22Rv1 (cell line): ENCODE measurements at regions not wholly inside any gene's neighbourhood (a gene's known extent, or its start where the extent isn't known, plus 50 kb on each side); places are given as distances from the start of the nearest gene placed in this dataset.

ENCODE experiments used
- H3K27ac ChIP-seq: fragments of 450-650 bp; 2 replicates; pipeline ENCODE4 v1.5.1; 2017
- ZFX ChIP-seq: fragments of 450-650 bp; IDR thresholded peaks from 2 replicates; pipeline ENCODE4 v1.6.1; 2017; ENCODE audit warnings: antibody characterized with exemption, borderline replicate concordance
- TF ChIP-seq, protein P1 (sequence below): fragments of 450-650 bp; IDR thresholded peaks from 2 replicates; pipeline ENCODE4 v1.5.1; 2017; ENCODE audit warnings: mild to moderate bottlenecking

DNA sequence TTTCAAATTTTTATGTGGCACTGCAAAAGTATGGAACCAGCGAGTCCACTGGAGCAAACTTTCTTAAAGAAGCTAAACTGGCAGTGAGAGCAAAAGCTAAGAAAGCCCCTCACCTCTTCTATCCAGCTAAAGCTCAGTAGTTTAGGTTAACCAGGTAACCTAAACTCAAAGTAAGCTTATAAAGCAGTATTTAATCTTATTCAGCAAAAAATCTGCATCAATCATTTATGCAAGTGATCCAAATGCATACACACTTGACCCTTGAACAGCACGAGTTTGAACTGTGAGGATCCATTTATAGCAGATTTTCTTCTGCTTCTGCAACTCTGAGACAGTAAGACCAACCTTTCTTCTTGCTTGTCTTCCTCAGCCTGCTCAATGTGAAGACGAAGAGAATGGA lies 363.8 kb upstream of the CDH18 start:
- H3K27ac ChIP-seq: no peak overlapping the region
- TF ChIP-seq, protein P1, sequence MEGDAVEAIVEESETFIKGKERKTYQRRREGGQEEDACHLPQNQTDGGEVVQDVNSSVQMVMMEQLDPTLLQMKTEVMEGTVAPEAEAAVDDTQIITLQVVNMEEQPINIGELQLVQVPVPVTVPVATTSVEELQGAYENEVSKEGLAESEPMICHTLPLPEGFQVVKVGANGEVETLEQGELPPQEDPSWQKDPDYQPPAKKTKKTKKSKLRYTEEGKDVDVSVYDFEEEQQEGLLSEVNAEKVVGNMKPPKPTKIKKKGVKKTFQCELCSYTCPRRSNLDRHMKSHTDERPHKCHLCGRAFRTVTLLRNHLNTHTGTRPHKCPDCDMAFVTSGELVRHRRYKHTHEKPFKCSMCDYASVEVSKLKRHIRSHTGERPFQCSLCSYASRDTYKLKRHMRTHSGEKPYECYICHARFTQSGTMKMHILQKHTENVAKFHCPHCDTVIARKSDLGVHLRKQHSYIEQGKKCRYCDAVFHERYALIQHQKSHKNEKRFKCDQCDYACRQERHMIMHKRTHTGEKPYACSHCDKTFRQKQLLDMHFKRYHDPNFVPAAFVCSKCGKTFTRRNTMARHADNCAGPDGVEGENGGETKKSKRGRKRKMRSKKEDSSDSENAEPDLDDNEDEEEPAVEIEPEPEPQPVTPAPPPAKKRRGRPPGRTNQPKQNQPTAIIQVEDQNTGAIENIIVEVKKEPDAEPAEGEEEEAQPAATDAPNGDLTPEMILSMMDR: no peak
- TF ChIP-seq ZFX: no peak

GRCh38 chr5:20348321-20348720 lies 360.3 kb upstream of the CDH18 start:
- H3K27ac ChIP-seq: no peak overlapping the region
- TF ChIP-seq ZFX: no peak
- TF ChIP-seq, protein P1: no peak

DNA sequence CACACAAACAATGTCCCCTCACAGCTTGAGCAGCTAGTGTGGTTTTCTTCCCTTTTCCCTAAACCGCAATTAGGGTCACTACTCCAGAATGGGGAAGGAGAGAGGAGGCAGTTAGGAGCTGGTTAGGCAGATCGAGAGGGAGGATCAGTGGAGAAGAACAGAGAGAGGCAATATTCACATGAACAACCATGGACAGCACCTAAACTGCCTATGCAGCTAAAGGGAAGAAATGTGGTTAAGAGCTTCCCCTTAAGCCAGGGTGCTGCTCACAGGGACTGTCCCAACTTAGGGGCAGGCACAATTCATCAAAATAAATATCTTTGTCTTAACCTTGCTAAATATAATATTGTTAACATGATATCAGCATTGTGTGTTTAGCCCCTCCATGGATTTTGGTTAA lies 359.3 kb upstream of the CDH18 start:
- no peak overlapping the region for H3K27ac ChIP-seq
- TF ChIP-seq ZFX: no peak
- TF ChIP-seq, protein P1: no peak

DNA sequence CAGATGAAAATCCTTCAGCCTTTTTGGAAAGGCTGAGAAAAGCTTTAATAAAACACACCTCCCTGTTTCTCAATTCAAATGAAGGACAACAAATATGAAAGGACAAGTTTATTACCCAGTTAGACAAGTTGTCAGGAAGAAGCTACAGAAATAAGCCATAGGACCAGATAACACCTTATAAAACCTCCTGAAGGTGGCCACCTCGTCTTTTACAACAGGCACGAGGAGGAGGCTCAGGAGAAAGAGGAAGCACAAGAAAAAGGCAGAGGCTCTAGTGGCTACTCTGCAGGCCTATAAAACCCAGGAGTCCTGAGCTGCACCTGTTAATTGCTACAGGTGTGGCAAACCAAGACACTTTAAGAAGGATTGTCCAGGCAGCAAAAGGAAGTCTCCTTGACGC lies 352.1 kb upstream of the CDH18 start:
- TF ChIP-seq, protein P1: no peak
- no peak for TF ChIP-seq ZFX
- H3K27ac ChIP-seq: no peak overlapping the region

DNA sequence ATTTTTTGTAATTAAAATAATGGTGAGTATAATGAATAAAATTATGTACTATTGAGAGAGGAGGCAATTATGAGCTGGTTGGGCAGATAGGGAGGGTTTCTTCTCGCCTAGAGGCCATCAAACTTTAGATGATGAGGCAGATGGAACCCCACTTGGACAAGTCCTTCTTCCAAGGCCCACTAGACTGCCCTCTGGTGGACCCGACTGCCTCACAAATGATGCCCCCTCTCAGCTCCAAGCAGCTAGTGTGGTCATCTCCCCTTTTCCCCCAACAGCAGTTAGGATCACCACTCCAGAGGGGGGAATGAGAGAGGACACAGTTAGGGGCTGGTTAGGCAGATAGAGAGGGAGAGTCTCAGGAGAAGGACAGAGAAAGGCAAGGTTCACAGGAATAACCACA lies 348.0 kb upstream of the CDH18 start:
- H3K27ac ChIP-seq: no peak overlapping the region
- no peak for TF ChIP-seq ZFX
- TF ChIP-seq, protein P1: peak; percentile 25

DNA sequence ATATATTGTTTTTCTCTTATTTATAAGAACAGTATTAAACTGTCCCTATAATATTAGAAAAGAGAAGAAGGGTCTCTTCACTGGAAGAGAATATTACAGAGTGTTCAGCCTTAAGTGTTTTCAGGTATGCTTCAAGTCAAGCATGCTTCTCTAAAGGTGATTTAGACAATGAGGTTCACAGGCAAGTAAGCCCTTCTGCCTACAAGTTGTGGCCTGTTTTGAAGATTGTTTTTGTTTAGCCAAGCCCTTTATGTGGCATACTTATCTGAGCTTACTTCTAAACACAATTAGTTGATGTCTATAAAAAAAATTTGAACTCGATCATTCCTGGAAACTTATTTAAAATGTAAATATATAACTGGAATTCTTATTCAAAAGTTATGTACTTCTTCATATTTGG lies 343.8 kb upstream of the CDH18 start:
- no peak overlapping the region for H3K27ac ChIP-seq
- no peak for TF ChIP-seq ZFX
- TF ChIP-seq, protein P1: no peak

GRCh38 chr5:20323323-20323722 lies 335.3 kb upstream of the CDH18 start:
- TF ChIP-seq, protein P1: no peak
- no peak for TF ChIP-seq ZFX
- H3K27ac ChIP-seq: no peak overlapping the region
